EH (cell line): ENCODE measurements at regions not wholly inside any gene's neighbourhood (a gene's known extent, or its start where the extent isn't known, plus 50 kb on each side); places are given as distances from the start of the nearest gene placed in this dataset.
A peak's percentile ranks its signal among the peaks of the same experiment; 100 is the strongest.

Experiments
- DNase-seq: peaks from one replicate; pipeline ENCODE4 v3.0.0-alpha.2; 2015; ENCODE audit warnings: low read depth

GRCh38 chr9:129487658-129488483 lies 133.0 kb downstream of the C9orf50 start:
- DNase-seq: peak; percentile 77

GRCh38 chr9:129486756-129487657 lies 133.9 kb downstream of the C9orf50 start:
- peak; percentile 94 for DNase-seq

- DNase-seq: no peak
Measured at GRCh38 chr9:129485145-129485774, 135.6 kb downstream of the C9orf50 start.

- DNase-seq: no peak
Measured at GRCh38 chr9:129484352-129485000, 136.4 kb downstream of the C9orf50 start.

GRCh38 chr9:129483415-129484351 lies 137.2 kb downstream of the C9orf50 start:
- DNase-seq: peak; percentile 91

GRCh38 chr9:129482521-129483414 lies 138.1 kb downstream of the C9orf50 start:
- peak; percentile 94 for DNase-seq

GRCh38 chr9:129481810-129482511 lies 138.9 kb downstream of the C9orf50 start:
- peak; percentile 72 for DNase-seq

- no peak for DNase-seq
Measured at GRCh38 chr9:129481424-129481809, 139.5 kb downstream of the C9orf50 start.

- DNase-seq: no peak
Measured at GRCh38 chr9:129480745-129481144, 140.2 kb downstream of the C9orf50 start.

GRCh38 chr9:129480227-129480626 lies 140.7 kb downstream of the C9orf50 start:
- peak; percentile 44 for DNase-seq

GRCh38 chr9:129479631-129480011 lies 141.3 kb downstream of the C9orf50 start:
- no peak for DNase-seq

GRCh38 chr9:129478961-129479630 lies 141.8 kb downstream of the C9orf50 start:
- DNase-seq: no peak

GRCh38 chr9:129478461-129478860 lies 142.4 kb downstream of the C9orf50 start:
- no peak for DNase-seq

GRCh38 chr9:129476821-129477611 lies 143.9 kb downstream of the C9orf50 start:
- peak; percentile 69 for DNase-seq

GRCh38 chr9:129474740-129475404 lies 146.0 kb downstream of the C9orf50 start:
- DNase-seq: no peak

- DNase-seq: peak; percentile 78
Measured at GRCh38 chr9:129473523-129474244, 147.2 kb downstream of the C9orf50 start.
